ENCODE measurements at regions not wholly inside any gene's neighbourhood (a gene's known extent, or its start where the extent isn't known, plus 50 kb on each side); places are given as distances from the start of the nearest gene placed in this dataset.
A peak's percentile ranks its signal among the peaks of the same experiment; 100 is the strongest.
"Not testable (repeated sequence)": the region's sequence is repeated elsewhere in the genome, so short reads cannot be mapped to it uniquely, and the experiment has no call there.

DNA sequence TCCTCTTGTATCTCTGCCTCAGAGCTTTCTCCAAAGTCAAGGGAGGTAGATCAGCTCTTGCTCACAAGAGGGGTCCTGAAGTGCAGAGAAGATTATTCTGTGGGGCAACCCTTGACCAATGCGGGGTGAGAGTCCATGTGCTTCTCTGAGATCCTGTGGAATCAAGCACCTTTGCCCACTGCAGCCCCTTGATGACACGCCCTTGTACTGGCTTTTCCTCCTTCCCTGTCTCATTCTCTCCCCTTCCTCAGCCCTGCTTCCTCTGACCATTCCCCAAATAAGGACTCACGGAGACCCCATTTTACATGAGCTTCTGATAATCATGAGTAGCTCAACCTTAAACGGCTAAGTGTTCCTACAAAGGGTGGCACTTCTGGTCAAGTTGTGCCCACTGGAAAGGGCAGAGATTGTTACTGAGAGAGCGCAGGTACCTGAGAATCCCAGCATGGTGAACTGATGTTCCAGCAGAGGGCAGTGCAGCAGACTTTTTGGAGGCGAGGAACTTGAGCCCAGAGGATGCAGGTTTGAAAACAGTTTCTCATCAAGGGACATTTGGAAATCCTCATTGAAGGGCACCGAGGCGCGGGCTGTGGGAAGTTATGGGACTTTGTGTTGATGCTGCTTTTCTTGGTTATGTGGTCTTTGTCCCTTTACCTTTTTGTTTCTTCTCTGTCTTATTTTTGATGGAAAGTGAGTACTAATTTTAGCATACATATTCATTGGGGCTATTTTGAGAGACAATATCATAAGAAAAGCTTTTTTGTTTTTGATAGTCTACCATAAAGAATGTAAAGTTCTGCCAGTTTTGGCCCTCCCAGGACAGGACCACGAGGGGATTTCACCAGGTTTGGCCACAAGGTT lies 201.3 kb downstream of the RBM46 start:
- peak in 44 of 56 donors; percentile 1 to 76 (median 18) for DNase-seq

DNA sequence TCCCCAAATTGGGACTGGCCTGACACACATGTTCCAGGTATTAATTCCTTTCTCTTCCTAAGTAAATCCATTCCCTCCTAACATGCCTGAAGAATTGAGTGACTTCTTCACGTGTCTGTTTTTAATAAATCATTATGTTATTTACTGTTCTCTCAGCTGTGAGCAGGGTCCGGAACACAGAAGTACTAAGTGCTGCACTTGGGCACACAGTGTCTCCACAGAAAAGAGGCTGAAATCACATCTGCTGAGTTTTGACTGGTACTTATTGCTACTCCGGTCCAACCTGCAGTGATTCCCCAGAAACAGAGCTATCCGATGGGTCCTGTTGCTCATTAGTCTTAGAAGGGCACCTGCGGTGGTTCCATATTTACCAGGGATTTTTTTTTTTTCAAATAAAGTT lies 202.6 kb downstream of the RBM46 start:
- DNase-seq, result no peak

DNA sequence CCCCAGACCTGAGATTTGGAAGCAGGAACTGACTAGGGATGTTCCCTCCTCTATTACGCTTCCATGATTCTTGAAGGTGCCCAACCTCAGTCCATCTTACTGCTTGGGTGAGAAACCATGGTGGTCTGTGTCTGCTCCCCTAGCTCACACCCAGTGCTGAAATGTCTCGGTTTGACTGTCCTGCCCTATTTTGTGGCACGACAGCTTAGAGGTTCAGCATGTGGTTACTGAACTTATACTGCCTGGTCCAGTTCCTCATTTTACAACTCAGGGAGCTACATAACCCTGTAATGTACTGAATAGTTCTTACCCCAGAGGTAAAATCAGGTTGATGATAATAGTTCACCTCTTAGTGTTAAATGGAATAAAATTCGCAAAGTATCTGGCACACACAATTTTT lies 203.1 kb downstream of the RBM46 start:
- DNase-seq, result no peak

DNA sequence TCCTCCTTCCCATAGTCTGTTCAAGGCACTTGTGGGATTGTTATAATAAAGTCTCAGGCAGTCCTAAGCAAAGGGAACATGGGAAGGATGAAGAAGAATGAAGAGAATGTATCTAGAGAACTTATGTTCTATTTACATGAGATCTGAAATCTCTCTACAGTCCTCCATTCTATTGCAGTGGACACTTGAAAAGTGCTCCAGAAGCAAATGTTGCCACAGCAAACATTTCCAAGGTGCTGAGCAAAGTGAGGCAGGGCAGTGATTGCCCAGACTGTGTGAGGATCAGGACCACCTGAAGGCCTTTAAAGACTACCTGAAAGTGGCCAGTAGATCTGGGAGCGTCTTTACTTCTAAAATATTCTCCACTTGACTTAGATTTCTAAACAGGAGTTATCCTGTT lies 203.5 kb downstream of the RBM46 start:
- DNase-seq, result no peak

DNA sequence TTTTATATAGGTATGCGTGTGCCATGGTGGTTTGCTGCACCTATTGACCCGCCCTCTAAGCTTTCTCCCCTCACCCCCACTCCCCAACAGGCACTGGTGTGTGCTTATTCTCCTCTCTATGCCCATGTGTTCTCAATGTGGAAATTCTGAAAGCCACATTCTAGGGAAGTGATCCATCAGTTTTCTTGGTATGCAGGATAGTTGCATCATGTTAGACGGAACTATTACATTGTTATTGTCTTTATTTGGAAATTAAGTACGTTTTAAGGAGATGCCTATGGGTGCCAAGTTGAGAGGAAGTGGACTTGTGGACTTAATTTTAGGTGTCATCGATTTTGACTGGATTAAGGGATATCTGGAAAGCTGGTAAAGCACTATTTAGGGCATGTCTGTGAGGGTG lies 204.6 kb downstream of the RBM46 start:
- no peak for DNase-seq

DNA sequence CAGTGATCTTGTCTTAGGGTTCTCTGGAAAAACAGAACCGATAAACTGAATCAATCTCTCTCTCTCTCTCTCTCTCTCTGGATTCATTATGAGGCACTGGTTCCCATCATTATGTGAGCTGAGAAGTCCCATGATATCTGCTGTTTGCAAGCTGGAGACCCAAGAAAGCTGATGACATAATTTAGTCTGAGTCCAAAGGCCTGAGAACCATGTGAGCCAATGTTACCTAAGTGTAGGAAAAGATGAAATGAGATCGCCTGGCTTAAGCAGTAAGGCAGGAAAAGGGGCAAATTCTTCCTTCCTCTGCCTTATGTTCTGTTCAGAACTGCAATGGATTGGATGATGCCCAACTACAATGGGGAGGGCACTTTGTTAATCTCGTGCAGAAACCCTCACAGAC lies 207.4 kb downstream of the RBM46 start:
- DNase-seq, result no peak

DNA sequence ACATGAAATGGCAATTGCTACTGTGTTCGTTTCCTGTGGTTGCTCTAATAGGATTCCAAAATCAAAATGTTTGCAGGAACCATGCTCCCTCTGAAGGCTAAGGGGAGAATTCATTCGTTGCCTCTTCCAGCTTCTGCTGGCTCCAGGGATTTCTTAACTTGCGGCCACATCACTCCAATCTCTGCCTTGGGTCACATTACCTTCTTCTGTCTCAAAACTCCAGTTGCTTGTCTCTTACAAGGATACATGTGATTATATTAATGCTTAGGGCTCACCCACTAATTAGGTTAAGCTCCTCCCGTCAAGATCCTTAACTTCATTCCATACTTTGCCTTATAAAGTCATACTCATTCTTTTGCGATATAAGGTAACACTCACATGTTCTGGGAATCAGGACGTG lies 208.4 kb downstream of the RBM46 start:
- no peak for DNase-seq

DNA sequence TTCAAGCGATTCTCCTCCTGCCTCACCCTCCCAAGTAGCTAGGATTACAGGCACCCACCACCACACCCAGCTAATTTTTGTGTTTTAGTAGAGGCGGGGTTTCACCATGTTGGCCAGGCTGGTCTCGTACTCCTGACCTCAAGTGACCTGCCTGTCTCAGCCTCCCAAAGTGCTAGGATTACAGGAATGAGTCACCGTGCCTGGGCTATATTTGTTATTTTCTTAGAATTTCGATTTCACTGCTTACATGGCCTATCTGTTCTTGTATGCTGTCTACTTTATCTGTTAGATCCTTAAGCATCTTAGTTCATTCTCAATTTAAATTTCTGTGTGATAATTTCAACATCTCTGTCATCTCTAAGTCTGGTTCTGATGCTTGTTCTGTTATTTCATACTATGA lies 210.6 kb upstream of the NPY2R start:
- not testable (repeated sequence) for DNase-seq

DNA sequence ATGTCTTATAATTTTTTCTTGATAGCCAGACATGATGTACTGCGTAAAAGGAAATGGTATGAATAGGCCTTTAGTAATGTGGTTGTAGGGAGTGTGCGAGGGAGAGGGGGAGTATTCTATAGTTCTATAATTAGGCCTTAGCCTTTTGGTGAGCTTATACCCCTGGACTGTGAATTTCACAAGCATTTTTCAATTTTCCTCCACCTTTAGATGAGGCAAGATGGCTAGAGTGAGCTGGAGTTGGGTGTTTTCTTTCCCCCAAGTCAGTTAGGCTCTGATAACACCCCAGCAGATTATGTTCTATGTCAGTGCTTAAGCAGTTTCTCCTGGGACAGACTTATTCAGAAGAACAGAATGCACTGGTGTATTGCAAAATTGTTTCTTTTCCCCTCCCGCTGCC lies 210.2 kb upstream of the NPY2R start:
- no peak for DNase-seq

DNA sequence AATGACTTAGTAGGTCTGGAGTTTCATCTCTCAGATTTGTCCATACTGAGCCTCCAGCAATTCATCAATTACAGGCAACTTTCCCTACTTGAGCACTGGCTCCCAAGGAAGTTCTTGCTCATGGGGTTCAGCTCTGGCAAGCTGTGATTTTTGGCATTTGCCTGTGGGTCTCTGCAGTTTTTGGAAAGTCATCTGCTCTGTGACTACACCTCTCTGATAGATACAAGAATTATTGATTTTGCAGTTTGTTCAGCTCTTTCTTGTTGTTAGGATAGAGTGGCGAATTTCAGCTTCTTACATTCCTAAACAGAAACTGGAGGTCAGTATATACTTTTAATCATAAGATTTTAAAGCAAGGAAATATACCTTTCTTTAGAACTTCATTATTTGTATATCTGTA lies 209.7 kb upstream of the NPY2R start:
- no peak for DNase-seq

DNA sequence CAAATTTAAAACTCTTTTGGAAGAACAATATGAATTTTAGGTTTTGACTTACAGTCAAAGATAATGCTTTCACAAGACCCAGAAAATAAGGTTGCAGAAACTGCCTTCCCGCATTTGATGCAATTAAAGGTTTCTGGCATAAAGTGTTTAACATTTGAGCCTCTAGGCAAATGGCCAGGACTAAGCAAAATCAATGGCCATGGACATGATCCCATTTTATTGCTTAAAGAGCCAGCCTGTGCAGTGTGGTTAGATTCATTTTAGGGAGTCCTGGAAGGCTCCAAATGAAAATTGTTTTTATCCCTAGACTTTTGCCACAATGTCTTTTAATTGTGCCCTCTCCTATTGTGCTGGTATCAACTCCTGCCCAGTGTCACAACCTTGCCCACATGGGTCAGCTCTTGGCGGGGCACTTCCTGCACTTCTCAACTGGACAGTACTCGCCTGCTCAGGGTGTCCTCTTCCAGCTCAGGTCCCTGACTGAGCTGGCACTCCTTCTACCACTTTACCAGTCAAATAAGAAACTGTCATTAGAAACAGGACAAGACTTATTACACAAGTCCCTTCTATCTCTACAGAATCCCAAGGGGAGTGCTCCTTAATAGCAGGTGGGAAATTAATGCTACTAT lies 208.4 kb upstream of the NPY2R start:
- DNase-seq, result no peak

DNA sequence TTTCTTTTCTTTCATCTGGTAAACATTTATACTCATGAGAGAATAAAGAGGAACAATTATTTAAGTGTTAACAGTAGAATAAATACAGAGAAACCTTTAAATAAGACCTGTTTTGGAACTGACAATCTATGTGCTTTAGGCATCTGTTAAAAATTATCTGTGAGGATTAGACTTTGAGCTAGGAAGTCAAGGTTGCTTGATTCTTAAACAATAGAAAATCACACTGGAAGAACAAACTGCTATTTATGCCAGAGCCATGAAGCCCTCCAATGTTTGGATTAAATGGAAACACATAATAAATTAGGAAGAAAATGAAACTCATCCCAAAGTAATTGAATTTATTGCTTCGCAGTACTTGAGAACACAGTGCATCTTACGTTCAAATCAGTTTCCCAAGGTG lies 207.2 kb upstream of the NPY2R start:
- DNase-seq, result no peak

DNA sequence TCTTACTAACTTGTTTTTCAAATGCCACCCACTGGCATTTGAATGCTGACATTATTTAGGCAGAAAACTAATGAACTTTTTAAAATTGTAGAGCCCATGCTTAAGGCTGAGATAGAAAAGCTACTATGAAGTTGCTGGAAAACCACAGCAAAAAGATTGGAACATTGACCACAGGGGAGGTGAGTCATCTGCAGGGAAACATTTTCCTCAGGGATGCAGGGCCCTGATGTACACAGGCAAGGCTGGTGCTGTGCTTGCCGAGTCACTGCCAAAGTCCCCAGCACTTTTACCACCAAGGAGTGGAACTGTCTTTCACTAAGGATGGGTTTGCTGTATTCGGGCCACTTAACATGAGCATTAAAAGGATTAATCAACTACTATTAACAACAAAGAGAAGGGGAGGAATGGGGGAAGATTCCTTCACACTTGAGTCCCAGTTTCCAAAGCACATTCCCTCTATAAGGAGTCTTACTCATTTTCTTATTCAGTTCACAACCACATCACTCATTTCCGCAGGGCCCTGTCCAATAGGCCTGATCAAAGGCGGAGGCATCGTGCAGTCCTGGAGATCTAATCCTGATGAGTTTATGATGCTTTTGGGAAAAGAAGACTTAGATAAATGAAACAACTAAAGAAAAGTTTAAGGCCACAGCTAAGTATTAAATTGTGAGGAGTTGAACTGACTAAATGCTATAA lies 202.9 kb upstream of the NPY2R start:
- no peak for DNase-seq

DNA sequence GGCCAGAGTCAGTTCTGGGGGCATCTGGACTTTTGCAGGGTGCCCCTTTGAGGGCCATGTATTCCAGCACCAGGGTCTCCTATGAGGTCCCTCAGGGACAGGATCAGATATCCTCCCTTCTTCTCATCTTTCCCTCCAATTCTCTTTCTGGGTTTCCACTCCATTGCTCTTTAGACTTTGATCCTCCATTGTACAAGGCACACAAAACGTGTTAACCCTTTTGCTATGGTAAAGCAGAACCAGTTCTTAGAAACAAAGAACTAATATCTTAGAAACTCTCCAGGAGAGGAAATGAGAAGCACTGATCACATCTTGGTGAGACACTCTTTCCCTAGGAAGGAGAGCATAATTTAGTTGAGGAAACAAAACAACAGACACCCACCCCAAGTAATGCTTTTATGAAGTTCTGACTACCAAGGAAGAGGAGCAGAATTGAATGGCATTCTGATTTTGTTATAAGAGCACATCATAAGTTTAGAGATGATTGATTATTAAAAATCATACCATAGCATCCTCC lies 200.7 kb upstream of the NPY2R start:
- no peak for DNase-seq

DNA sequence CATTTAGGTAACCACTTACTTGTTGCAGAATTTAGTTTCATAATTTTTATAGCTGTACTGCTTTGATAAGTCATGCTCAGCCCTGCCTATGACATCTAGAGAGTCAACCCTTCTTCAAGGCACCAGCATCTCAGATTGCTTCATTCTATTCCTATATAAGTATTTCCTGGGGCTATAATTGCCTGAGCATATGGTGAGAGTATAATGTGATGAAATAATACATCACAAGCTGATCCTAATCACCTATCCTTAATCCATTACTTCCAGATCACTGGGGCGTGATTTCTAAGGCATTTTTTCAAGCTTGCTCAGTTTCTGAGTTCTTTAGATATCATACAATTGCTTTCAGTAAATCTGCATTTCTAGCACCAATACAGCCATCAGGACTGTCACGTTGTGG lies 200.0 kb upstream of the NPY2R start:
- no peak for DNase-seq

DNA sequence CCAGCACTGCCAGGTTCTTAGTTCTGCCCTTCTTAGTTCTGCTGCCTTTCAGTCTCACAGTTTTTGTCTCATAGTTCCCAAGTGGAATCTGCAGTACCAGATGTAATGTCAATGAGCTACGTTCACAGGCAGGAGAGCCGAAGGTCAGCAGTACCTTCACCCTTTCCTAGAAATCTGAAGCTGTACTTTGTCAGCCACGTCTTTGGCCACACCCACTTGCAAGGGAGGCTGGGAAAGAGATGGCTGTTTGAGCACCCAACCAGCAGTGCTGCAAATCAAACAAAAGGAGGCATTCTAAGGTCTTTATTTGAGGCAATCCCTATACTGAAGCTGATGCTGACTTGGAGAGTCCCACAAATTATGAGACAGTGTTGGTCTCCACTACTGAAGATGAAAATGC lies 199.1 kb upstream of the NPY2R start:
- no peak for DNase-seq

DNA sequence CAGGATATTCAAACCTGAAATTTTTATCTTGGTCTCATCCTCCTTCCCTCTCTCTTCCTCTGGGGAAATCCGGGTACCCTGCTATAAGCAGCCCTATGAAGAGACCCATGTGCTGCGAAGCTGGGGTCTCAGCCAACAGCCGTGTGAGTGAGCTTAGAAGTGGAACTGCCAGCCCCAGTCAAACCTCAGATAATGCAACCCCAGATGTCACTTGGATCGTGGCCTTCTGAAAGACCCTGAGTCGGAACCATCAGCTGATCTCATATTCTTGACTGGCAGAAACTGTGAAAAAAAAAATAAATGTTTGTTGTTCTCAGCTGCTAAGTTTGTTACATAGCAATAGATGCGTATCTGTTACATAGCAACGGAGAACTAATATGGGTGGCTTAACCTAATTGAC lies 198.1 kb upstream of the NPY2R start:
- DNase-seq, result no peak

DNA sequence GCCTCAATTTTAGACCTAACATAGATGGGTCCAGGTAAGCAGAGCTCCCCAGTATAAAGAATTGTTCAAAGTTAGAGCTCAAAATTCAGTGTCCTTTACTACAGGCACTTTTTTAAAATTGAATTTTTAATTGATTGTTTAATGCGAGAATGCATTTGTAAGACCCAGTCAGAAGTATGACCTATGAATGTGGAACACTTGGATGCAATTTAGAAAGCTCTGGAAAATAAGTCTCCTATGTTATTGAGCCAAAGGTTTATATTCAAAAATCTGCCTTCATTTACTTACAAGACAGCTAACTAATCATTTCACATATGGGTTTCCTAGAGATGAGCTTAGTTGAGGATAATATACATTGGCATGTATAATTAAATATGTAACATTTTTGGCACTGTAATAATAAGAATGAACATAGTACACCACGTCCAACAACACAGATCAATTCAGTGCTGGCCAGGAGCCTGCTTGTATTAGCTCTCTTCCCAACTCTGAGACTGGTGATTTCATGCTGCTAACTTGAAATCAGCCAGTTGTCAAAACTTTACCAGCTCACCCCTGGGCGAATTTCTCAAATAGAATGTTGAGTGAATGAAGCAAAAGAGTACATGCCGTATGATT lies 197.2 kb upstream of the NPY2R start:
- DNase-seq, result no peak

DNA sequence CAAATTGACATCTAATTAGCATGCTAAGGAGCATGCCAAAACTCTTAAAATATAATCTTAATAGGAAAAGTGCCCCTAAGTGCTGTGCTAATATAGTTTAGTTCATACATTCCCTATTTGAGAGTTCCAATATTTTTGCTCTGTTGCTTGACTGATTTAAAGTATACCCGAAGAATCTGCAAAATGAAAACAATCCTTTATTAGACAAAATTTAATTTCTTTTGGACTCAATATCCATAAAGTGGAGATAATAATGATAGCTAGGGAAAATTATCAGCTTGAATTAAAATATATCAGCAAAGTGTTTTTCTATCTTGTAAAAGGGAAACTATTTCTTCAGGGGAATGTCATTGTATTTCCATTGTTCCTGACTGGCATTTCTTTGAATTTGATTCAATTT lies 196.0 kb upstream of the NPY2R start:
- no peak for DNase-seq

DNA sequence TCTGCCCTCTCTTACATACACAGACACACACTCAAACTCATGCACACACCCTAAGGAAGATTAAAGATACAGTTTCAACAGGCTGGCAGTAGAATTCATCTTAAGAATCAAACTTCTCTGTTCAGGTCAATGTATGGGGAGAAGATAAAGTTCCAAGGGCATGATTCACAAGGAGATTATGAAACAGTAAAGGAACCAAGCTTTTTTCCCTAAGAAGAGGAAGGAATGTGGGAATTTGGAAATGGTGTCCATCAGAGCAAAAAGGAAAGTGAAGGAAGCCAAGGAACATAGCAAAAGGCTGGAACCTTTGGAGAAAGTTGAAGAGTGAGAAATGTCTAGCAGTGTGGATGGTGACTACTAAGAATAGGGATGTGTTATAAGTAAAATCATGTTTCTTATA lies 191.0 kb upstream of the NPY2R start:
- DNase-seq, result no peak

DNA sequence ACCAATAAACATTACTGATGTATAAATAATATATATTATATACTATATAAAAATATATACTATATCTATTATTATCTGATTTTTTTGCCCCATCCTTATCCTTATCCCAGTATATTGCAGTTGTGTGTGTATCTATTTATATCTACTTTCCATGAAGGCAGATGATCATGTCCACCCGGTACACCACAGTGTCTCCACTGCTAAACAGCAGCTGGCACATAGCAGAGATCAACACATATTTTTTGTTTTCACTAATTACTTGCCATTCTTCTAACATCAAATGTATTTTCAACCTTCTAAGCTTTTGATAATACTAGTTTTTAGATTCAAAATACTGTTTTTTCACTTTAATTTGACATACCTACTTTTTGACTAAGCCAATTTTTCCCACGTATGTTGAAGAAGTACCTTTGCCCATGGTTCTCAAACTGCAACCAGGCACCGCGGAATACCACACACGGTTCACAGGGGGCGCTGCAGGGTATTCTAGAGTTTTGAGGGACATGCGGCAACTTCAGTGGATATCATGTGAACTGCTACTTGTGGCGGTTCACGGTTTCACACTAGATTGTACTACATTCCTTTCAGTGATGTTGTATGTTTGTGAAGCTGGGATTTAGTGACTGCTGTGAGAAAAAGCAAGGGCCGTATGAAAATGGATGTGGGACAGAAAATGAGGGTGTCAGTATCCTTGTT lies 182.5 kb upstream of the NPY2R start:
- DNase-seq, result peak in 5 of 56 donors; percentile 1 to 49 (median 8)

Data from nucleus accumbens (tissue), 56 donors.